ENCODE measurements at regions not wholly inside any gene's neighbourhood (a gene's known extent, or its start where the extent isn't known, plus 50 kb on each side); places are given as distances from the start of the nearest gene placed in this dataset.

GRCh38 chr6:149249370-149250357, 67.8 kb upstream of the TAB2 start:
- no peak for TF ChIP-seq GATA2 (IDR thresholded peaks at IDR 0.05; ENCODE audit: low read depth, low read length)
- no peak for TF ChIP-seq GATA3 (IDR thresholded peaks at IDR 0.05; ENCODE audit: low read depth, low read length)
